HCT116 (cell line): ENCODE measurements at regions not wholly inside any gene's neighbourhood (a gene's known extent, or its start where the extent isn't known, plus 50 kb on each side); places are given as distances from the start of the nearest gene placed in this dataset.

Experiments used
- ATAC-seq: fragments of 200-7000 bp; cut with Tn5 transposase; 2 replicates; pipeline ENCODE4 v1.9.1; 2020; ENCODE audit warnings: mild to moderate bottlenecking, moderate library complexity
- BruUV-seq: library from RNA; stranded (reverse); fragments of 400-500 nt; replicated peaks from 2 replicates; lab custom pipeline; 2021; lab: Mats Ljungman, UMichigan
- CTCF ChIA-PET: fragments of 300-600 bp; sonication (Branson Sonifier 250); formaldehyde crosslinking; loops from one replicate; lab custom pipeline; 2021; ENCODE audit warnings: antibody characterized with exemption; lab: Charles Lee
- POLR2A ChIA-PET: fragments of 300-600, 350-600 bp; sonication (Branson Sonifier 250); formaldehyde crosslinking; loops from one replicate; lab custom pipeline; 2021; ENCODE audit warnings: antibody characterized with exemption; lab: Charles Lee
- RAD21 ChIA-PET, 2 experiments: fragments of 300-600 bp; sonication (Branson Sonifier 250); formaldehyde crosslinking; loops; one replicate each; lab custom pipeline; 2023; ENCODE audit warnings: low total read pairs in 2 of 2; ENCODE audit not compliant: uncharacterized antibody in 2 of 2, unreplicated experiment in 2 of 2, low non-redundant PET in 1 of 2; lab: Charles Lee
- DNase-seq: peaks from one replicate; pipeline ENCODE4 v3.0.0-alpha.2; 2010; ENCODE audit warnings: low read depth, low spot score
- H2AFZ ChIP-seq: fragments of 200-600 bp; shearing (Covaris generic), sonication (generic); 2 replicates; pipeline ENCODE4 v1.6.1; 2017; ENCODE audit warnings: low read depth, mixed run types, mixed read lengths, antibody characterized with exemption, low read length; ENCODE audit not compliant: poor library complexity, severe bottlenecking
- H3K27ac ChIP-seq: 2 replicates; pipeline ENCODE4 v1.5.1; 2012; ENCODE audit warnings: low read depth, low read length
- H3K27me3 ChIP-seq: fragments of 200-600 bp; sonication (generic); 2 replicates; pipeline ENCODE4 v1.6.1; 2016; ENCODE audit warnings: mixed run types, low read length, mixed read lengths; ENCODE audit not compliant: insufficient read depth
- H3K36me3 ChIP-seq, 2 experiments: fragments of 200-500 bp in 1 of 2; fragments of 200-600 bp in 1 of 2; sonication (Bioruptor generic) in 1 of 2; sonication (generic) in 1 of 2; 2 replicates each; pipeline versions ENCODE4 v1.5.1 to v1.6.1; 2014 to 2016; ENCODE audit warnings: low read length in 2 of 2, inconsistent platforms in 1 of 2, mixed read lengths in 1 of 2, mixed run types in 1 of 2; ENCODE audit not compliant: insufficient read depth in 2 of 2, control insufficient read depth in 1 of 2
- H3K4me1 ChIP-seq, 2 experiments: fragments of 200-600 bp in 1 of 2; sonication (generic) in 1 of 2; 2 replicates each; pipeline versions ENCODE4 v1.5.1 to v1.6.1; 2012 to 2017; ENCODE audit warnings: low read length in 2 of 2, inconsistent platforms in 1 of 2, mild to moderate bottlenecking in 1 of 2, mixed read lengths in 1 of 2, mixed run types in 1 of 2, moderate library complexity in 1 of 2; ENCODE audit not compliant: insufficient read depth in 2 of 2, control insufficient read depth in 1 of 2
- H3K4me2 ChIP-seq: fragments of 200-600 bp; sonication (generic); 2 replicates; pipeline ENCODE4 v1.6.1; 2017; ENCODE audit warnings: mixed run types, low read length, mixed read lengths
- H3K4me3 ChIP-seq, 2 experiments: fragments of 200-600 bp in 1 of 2; sonication (generic) in 1 of 2; replicated peaks in 1 of 2; 2 replicates each; pipeline ENCODE4 v1.5.1; 2011 to 2016; ENCODE audit warnings: low read length in 2 of 2, control low read depth in 1 of 2, low read depth in 1 of 2, mild to moderate bottlenecking in 1 of 2, mixed read lengths in 1 of 2, mixed run types in 1 of 2
- H3K79me2 ChIP-seq: fragments of 200-600 bp; sonication (generic); 2 replicates; pipeline ENCODE4 v1.6.1; 2017; ENCODE audit warnings: mild to moderate bottlenecking, mixed run types, low read length, moderate library complexity, mixed read lengths; ENCODE audit not compliant: insufficient read depth
- H3K9ac ChIP-seq: fragments of 200-600 bp; sonication (generic); 2 replicates; pipeline ENCODE4 v1.6.1; 2016; ENCODE audit warnings: low read length, mixed read lengths
- H3K9me2 ChIP-seq: fragments of 200-600 bp; sonication (generic), shearing (Covaris generic); 2 replicates; pipeline ENCODE4 v1.6.1; 2017; ENCODE audit warnings: mixed run types, mild to moderate bottlenecking, moderate library complexity; ENCODE audit not compliant: insufficient read depth
- H3K9me3 ChIP-seq, 2 experiments: fragments of 200-500 bp in 1 of 2; fragments of 200-600 bp in 1 of 2; sonication (Bioruptor generic) in 1 of 2; sonication (generic) in 1 of 2; 2 replicates each; pipeline ENCODE4 v1.6.1; 2014 to 2017; ENCODE audit warnings: low read length in 2 of 2, mixed read lengths in 2 of 2, inconsistent platforms in 1 of 2, low read depth in 1 of 2, mild to moderate bottlenecking in 1 of 2, mixed run types in 1 of 2, moderate library complexity in 1 of 2; ENCODE audit not compliant: control insufficient read depth in 1 of 2, insufficient read depth in 1 of 2
- H4K20me1 ChIP-seq: fragments of 200-600 bp; sonication (generic), shearing (Covaris generic); 2 replicates; pipeline ENCODE4 v1.6.1; 2017; ENCODE audit warnings: mixed run types, mild to moderate bottlenecking, moderate library complexity; ENCODE audit not compliant: insufficient read depth
- CEBPB ChIP-seq: IDR thresholded peaks from 2 replicates; pipeline ENCODE4 v1.6.1; 2012; ENCODE audit warnings: low read depth
- CTCF ChIP-seq, 3 experiments: fragments of 200-600 bp in 1 of 3; sonication (generic) in 1 of 3; IDR thresholded peaks in 2 of 3; conservative IDR thresholded peaks in 1 of 3; 2 replicates each; pipeline ENCODE4 v1.5.1; 2012 to 2017; ENCODE audit warnings: low read depth in 2 of 3, low read length in 2 of 3, antibody characterized with exemption in 1 of 3, borderline replicate concordance in 1 of 3, control low read depth in 1 of 3, mild to moderate bottlenecking in 1 of 3, mixed read lengths in 1 of 3, mixed run types in 1 of 3, moderate library complexity in 1 of 3; ENCODE audit not compliant: insufficient read depth in 1 of 3
- EGR1 ChIP-seq: IDR thresholded peaks from 2 replicates; pipeline ENCODE4 v1.6.1; 2012; ENCODE audit warnings: low read depth
- EZH2 ChIP-seq: fragments of 200-600 bp; sonication (generic); IDR thresholded peaks from 2 replicates; pipeline ENCODE4 v1.6.1; 2017; ENCODE audit warnings: antibody characterized with exemption, mixed run types
- RAD21 ChIP-seq: IDR thresholded peaks from 2 replicates; pipeline ENCODE4 v1.6.1; 2012; ENCODE audit warnings: low read depth, mild to moderate bottlenecking
- REST ChIP-seq: IDR thresholded peaks from 2 replicates; pipeline ENCODE4 v1.6.1; 2012; ENCODE audit warnings: low read depth
- TCF7L2 ChIP-seq: IDR thresholded peaks from 2 replicates; pipeline ENCODE4 v1.7.0; 2011; ENCODE audit warnings: borderline replicate concordance, inconsistent platforms; ENCODE audit not compliant: insufficient read depth, insufficient read length; ENCODE audit errors: extremely low read depth
- ZBTB33 ChIP-seq: IDR thresholded peaks from 2 replicates; pipeline ENCODE4 v1.6.1; 2011; ENCODE audit warnings: mild to moderate bottlenecking, low read length, moderate library complexity; ENCODE audit not compliant: insufficient replicate concordance; ENCODE audit errors: extremely low read depth
- ZFX ChIP-seq: fragments of 450-650 bp; IDR thresholded peaks from 2 replicates; pipeline ENCODE4 v1.6.1; 2017
- intact Hi-C: fragments of 100-400 bp; cut with micrococcal nuclease; formaldehyde crosslinking; loops from 2 replicates; pipeline ENCODE4 v1.10.0; 2022

- Histone ChIP-seq H3K4me3 (no peak overlapping the region), H2AFZ (no peak overlapping the region), H3K79me2 (no peaks in the 10 kb centered on the region), H3K9me2 (no peaks in the 10 kb centered on the region), H3K36me3 (no peaks in the 10 kb centered on the region), H3K4me1 (peaks cover 3 to 8% of the 10 kb centered on the region in 2 experiments; a peak in 2 of 4 replicates), H3K9ac (no peak overlapping the region), H3K4me2 (no peak overlapping the region), H3K9me3 (no peaks in the 10 kb centered on the region), H3K27ac (no peak overlapping the region), H4K20me1 (no peaks in the 10 kb centered on the region), H3K27me3 (no peaks in the 10 kb centered on the region)
- ChIA-PET RAD21 (no interaction called here), POLR2A (no interaction called here), CTCF (no interaction called here)
- no peak for ATAC-seq
- no peak for DNase-seq
- BruUV-seq = no TSS peak
- intact Hi-C loops = no loop called here
- TF ChIP-seq CTCF (IDR thresholded peaks at IDR 0.05 in 2 of 3, conservative IDR thresholded peaks at IDR 0.05 in 1 of 3; ENCODE audit: borderline replicate concordance in 1 of 3, insufficient read depth in 1 of 3, low read depth in 2 of 3, low read length in 2 of 3) (no peak), TCF7L2 (no peak), EZH2 (no peak), EGR1 (no peak), RAD21 (no peak), ZBTB33 (no peak), REST (no peak), ZFX (no peak), CEBPB (no peak)
These were observed 165.3 kb downstream of the GASK1B start for GRCh38 chr4:158007566-158007965.
